ENCODE measurements at regions not wholly inside any gene's neighbourhood (a gene's known extent, or its start where the extent isn't known, plus 50 kb on each side); places are given as distances from the start of the nearest gene placed in this dataset.

- TF ChIP-seq, protein P1, sequence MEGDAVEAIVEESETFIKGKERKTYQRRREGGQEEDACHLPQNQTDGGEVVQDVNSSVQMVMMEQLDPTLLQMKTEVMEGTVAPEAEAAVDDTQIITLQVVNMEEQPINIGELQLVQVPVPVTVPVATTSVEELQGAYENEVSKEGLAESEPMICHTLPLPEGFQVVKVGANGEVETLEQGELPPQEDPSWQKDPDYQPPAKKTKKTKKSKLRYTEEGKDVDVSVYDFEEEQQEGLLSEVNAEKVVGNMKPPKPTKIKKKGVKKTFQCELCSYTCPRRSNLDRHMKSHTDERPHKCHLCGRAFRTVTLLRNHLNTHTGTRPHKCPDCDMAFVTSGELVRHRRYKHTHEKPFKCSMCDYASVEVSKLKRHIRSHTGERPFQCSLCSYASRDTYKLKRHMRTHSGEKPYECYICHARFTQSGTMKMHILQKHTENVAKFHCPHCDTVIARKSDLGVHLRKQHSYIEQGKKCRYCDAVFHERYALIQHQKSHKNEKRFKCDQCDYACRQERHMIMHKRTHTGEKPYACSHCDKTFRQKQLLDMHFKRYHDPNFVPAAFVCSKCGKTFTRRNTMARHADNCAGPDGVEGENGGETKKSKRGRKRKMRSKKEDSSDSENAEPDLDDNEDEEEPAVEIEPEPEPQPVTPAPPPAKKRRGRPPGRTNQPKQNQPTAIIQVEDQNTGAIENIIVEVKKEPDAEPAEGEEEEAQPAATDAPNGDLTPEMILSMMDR (conservative IDR thresholded peaks at IDR 0.05), result no peak
- no peak for TF ChIP-seq EZH2 (IDR thresholded peaks at IDR 0.05; ENCODE audit: low read depth)
These were observed 844.0 kb downstream of the DIPK2A start for GRCh38 chr3:144815655-144816054.

All from PC-9 (cell line).